Mammary epithelial cell (primary cell): ENCODE measurements at regions not wholly inside any gene's neighbourhood (a gene's known extent, or its start where the extent isn't known, plus 50 kb on each side); places are given as distances from the start of the nearest gene placed in this dataset.

Experiments
- EZH2 ChIP-seq: IDR thresholded peaks from 2 replicates; pipeline ENCODE4 v1.6.1; 2012; ENCODE audit warnings: low read length, inconsistent platforms, borderline replicate concordance
- TF ChIP-seq, protein P1 (sequence below), 2 donors: IDR thresholded peaks in 1 of 2; conservative IDR thresholded peaks in 1 of 2; 2 replicates each; pipeline ENCODE4 v1.5.1; 2011 to 2012; ENCODE audit warnings: inconsistent platforms in 2 of 2, low read length in 2 of 2, mild to moderate bottlenecking in 2 of 2, control low read depth in 1 of 2, low read depth in 1 of 2; ENCODE audit not compliant: insufficient read depth in 1 of 2; ENCODE audit errors: extremely low read depth in 1 of 2

DNA sequence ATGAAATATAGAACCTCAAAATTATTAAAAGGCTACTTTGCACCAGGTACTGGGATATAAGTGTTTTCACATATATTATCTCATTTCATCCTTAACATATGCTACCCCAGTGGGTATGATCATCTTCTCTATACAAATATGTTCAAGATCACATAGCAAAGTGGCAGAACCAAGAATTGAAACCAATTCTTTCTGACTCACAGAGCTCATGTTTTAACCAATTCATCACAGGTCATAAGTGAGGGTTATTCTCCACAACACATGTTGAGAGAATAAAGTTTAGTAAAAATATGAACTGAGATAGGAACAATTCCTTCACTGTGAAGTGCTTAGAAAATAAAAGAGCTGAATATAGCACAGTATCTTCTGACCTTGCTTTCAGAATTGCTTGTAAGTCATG, 442.9 kb upstream of the RASGEF1B start:
- TF ChIP-seq, protein P1, sequence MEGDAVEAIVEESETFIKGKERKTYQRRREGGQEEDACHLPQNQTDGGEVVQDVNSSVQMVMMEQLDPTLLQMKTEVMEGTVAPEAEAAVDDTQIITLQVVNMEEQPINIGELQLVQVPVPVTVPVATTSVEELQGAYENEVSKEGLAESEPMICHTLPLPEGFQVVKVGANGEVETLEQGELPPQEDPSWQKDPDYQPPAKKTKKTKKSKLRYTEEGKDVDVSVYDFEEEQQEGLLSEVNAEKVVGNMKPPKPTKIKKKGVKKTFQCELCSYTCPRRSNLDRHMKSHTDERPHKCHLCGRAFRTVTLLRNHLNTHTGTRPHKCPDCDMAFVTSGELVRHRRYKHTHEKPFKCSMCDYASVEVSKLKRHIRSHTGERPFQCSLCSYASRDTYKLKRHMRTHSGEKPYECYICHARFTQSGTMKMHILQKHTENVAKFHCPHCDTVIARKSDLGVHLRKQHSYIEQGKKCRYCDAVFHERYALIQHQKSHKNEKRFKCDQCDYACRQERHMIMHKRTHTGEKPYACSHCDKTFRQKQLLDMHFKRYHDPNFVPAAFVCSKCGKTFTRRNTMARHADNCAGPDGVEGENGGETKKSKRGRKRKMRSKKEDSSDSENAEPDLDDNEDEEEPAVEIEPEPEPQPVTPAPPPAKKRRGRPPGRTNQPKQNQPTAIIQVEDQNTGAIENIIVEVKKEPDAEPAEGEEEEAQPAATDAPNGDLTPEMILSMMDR (conservative IDR thresholded peaks at IDR 0.05 in 1 of 2, IDR thresholded peaks at IDR 0.05 in 1 of 2; ENCODE audit: extremely low read depth in 1 of 2, insufficient read depth in 1 of 2, low read depth in 1 of 2, low read length in 2 of 2): no peak
- no peak for TF ChIP-seq EZH2
